ENCODE measurements at regions not wholly inside any gene's neighbourhood (a gene's known extent, or its start where the extent isn't known, plus 50 kb on each side); places are given as distances from the start of the nearest gene placed in this dataset.

DNA sequence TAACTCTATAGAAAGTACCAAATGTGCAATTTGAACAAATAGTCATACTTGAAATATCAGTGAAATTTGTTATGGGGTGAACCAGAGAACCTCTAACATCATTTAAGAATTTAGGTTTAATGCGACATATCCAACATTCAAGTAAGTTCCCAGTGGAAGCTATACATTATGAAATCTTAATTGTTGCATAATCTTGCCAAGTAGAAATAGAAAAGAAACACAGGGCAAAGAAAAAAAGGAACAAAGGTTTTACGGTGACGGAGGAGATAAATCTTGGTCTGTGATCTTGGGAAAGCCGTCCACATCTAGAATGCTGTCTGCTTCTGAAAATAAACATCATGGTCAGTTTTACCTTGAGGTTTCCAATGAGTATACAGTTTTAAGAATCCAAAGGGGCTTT, 445.7 kb downstream of the RFC3 start:
- TF ChIP-seq POLR2A (IDR thresholded peaks at IDR 0.05; ENCODE audit: low read depth, low read length): no peak
- TF ChIP-seq POLR2AphosphoS5 (IDR thresholded peaks at IDR 0.05; ENCODE audit: low read depth, low read length): no peak
